ENCODE measurements at regions not wholly inside any gene's neighbourhood (a gene's known extent, or its start where the extent isn't known, plus 50 kb on each side); places are given as distances from the start of the nearest gene placed in this dataset.

- Histone ChIP-seq H3K9me3 (replicated peaks) (no peaks in the 10 kb centered on the region), H3K27ac (no peak overlapping the region), H3K36me3 (no peaks in the 10 kb centered on the region), H3K4me3 (no peak overlapping the region), H3K27me3 (replicated peaks) (no peaks in the 10 kb centered on the region), H3K4me1 (replicated peaks) (peaks cover 23% of the 10 kb centered on the region)
- no peak for DNase-seq (ENCODE audit: low read depth in 1 of 2, low spot score in 2 of 2)
Measured at GRCh38 chr3:194777729-194778128, 92.0 kb downstream of the FAM43A start.

- peak in 1 of 2 experiments; percentile 54 for DNase-seq (ENCODE audit: low read depth in 1 of 2, low spot score in 2 of 2)
- 0 out of 2 replicates have a peak overlapping the region, but pooled peaks have one; percentile 9 for H3K27ac ChIP-seq
- no peaks in the 10 kb centered on the region for H3K27me3 ChIP-seq (replicated peaks)
Measured at GRCh38 chr3:194779729-194780224, 94.1 kb downstream of the FAM43A start.

DNA sequence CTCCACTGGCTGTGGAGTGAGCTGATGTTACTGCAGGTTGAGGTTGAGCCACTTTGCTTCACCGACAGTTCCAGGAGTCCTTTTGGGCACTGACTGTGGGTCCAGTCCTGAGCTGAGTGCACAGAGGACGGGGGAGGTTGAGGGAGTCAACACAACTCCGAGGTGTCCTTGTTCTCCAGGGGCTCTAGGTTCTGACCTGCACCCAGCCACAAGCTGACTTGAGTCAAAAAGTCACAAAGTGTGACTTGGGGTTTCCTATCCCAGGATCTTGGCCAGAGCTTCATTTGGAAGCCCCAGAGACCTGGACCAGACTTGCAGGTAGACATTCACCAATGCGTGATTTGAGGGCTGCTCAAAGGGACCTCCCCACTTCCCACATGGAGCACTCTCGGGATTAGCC is 95.0 kb downstream of the FAM43A start:
- Histone ChIP-seq H3K36me3 (no peaks in the 10 kb centered on the region), H3K27me3 (replicated peaks) (no peaks in the 10 kb centered on the region), H3K27ac (no peak overlapping the region), H3K4me3 (no peak overlapping the region), H3K9me3 (replicated peaks) (no peaks in the 10 kb centered on the region), H3K4me1 (replicated peaks) (peaks cover 23% of the 10 kb centered on the region)
- no peak for DNase-seq (ENCODE audit: low read depth in 1 of 2, low spot score in 2 of 2)

More at GRCh38 chr3:194779729-194780224, 94.1 kb downstream of the FAM43A start:
- H3K36me3 ChIP-seq = no peaks in the 10 kb centered on the region
- peaks cover 23% of the 10 kb centered on the region for H3K4me1 ChIP-seq (replicated peaks)
- H3K9me3 ChIP-seq (replicated peaks) = no peaks in the 10 kb centered on the region
- H3K4me3 ChIP-seq = no peak overlapping the region

- Histone ChIP-seq H3K27me3 (replicated peaks) (no peaks in the 10 kb centered on the region), H3K4me1 (replicated peaks) (peaks cover 23% of the 10 kb centered on the region)
Measured at GRCh38 chr3:194781617-194782016, 95.9 kb downstream of the FAM43A start.

DNA sequence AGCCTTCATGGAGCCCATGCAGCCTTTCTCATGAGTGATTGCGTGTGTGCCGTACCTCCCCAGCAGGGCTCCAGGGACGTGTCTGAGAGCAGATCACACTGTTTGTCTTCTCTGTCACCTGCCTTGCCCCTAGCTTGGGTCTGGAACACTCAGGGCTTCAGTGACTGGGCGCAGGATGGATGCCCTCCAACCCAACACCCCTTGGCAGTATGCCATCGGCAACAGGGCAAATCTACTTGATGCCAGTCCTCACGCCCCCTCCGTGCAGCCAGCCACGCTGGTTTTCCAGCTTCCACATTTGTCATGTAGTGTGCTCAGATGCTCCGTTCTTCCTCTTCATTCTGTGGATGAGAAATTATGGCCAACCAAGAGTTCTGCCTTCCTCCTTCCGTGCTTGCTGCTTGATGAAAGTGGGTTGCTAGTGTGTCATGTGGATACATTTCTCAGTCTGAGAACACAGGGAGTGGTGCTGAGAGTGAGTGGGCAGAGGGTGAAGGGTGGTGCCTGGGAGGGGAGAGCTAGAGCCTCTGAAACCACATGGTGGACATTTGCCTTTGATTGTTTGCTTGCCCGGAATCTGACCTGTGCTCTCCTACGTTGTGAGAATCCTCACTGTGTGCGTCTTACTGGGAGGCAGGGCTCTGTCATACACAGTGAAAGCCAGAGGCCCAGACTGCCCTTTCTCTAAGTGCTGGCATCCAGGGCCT is 97.2 kb downstream of the FAM43A start:
- Histone ChIP-seq H3K4me3 (no peak overlapping the region), H3K27ac (no peak overlapping the region), H3K4me1 (replicated peaks) (peaks cover 23% of the 10 kb centered on the region), H3K27me3 (replicated peaks) (no peaks in the 10 kb centered on the region), H3K9me3 (replicated peaks) (no peaks in the 10 kb centered on the region), H3K36me3 (no peaks in the 10 kb centered on the region)
- DNase-seq (ENCODE audit: low read depth in 1 of 2, low spot score in 2 of 2) = peak; percentile 49 to 57

More at GRCh38 chr3:194781617-194782016, 95.9 kb downstream of the FAM43A start:
- Histone ChIP-seq H3K27ac (no peak overlapping the region), H3K36me3 (no peaks in the 10 kb centered on the region), H3K4me3 (no peak overlapping the region), H3K9me3 (replicated peaks) (no peaks in the 10 kb centered on the region)
- no peak for DNase-seq (ENCODE audit: low read depth in 1 of 2, low spot score in 2 of 2)

DNA sequence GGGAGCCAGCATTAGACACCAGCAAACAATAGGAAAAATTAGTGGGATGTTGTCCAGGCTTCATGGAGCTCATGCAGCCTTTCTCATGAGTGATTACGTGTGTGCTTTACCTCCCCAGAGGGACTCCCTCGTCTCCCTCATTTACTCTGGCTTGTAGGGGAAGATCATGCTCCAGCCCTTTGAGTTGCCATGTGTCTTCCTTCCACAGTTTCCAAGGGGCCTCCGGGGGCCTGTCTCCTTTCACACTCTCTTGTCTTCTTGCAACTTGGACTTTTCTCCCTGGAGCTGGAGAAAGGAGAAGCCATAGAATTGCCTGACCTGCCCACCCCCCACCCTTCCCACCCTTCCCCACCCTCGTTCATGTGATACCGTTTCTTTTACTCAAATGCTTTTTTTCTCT is 98.7 kb downstream of the FAM43A start:
- no peak overlapping the region for H3K4me3 ChIP-seq
- H3K27ac ChIP-seq = no peak overlapping the region
- no peaks in the 10 kb centered on the region for H3K27me3 ChIP-seq (replicated peaks)
- DNase-seq (ENCODE audit: low read depth in 1 of 2, low spot score in 2 of 2) = no peak
- H3K36me3 ChIP-seq = no peaks in the 10 kb centered on the region
- peaks cover 22% of the 10 kb centered on the region for H3K4me1 ChIP-seq (replicated peaks)
- H3K9me3 ChIP-seq (replicated peaks) = no peaks in the 10 kb centered on the region

DNA sequence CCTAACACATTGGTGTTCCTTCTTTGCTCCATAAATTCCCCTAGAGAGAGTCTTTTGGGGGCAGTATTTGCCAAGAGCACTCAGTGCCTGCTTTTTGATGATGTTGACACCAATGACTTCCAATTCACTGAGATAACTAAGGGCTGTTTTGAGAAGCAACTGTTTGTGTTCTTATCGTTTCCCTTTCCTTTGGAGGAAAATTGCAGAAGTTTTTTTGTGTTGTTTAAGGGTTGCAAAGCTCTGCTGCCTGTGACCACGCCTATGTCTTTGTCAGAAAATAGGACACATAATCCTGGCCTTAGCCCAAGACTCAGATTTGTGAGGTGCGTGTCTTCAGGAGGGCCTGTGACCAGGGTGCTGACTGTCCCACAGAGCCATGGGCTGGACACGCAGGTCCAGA is 99.6 kb downstream of the FAM43A start:
- Histone ChIP-seq H3K9me3 (replicated peaks) (no peaks in the 10 kb centered on the region), H3K27ac (no peak overlapping the region), H3K36me3 (no peaks in the 10 kb centered on the region), H3K27me3 (replicated peaks) (no peaks in the 10 kb centered on the region), H3K4me1 (replicated peaks) (peaks cover 13% of the 10 kb centered on the region), H3K4me3 (no peak overlapping the region)
- no peak for DNase-seq (ENCODE audit: low read depth in 1 of 2, low spot score in 2 of 2)

GRCh38 chr3:194787072-194787471 is 101.4 kb downstream of the FAM43A start:
- no peak overlapping the region for H3K27ac ChIP-seq
- H3K4me3 ChIP-seq = no peak overlapping the region
- H3K4me1 ChIP-seq (replicated peaks) = peaks cover 13% of the 10 kb centered on the region
- H3K27me3 ChIP-seq (replicated peaks) = no peaks in the 10 kb centered on the region
- H3K36me3 ChIP-seq = no peaks in the 10 kb centered on the region
- H3K9me3 ChIP-seq (replicated peaks) = no peaks in the 10 kb centered on the region
- no peak for DNase-seq (ENCODE audit: low read depth in 1 of 2, low spot score in 2 of 2)

DNA sequence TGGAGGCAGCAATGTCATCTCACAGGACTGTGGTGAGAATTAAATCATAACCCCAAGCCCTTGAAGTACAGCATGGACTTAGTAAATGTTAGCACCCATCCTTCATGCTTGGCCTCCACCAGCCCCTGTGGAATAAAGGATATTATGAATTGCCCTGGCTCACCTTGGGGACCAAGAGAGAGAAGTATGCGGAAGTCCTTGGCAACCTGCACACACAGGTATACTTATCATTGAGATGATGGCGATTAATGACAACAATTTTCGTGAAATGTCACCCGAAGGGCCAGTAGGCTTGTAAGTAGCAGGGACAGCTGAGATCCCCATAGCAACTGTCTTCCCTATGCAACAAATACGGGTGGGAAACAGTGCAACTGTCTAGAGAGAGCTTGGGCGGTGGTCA is 102.0 kb downstream of the FAM43A start:
- no peaks in the 10 kb centered on the region for H3K9me3 ChIP-seq (replicated peaks)
- no peaks in the 10 kb centered on the region for H3K27me3 ChIP-seq (replicated peaks)
- no peaks in the 10 kb centered on the region for H3K36me3 ChIP-seq
- H3K4me3 ChIP-seq = no peak overlapping the region
- no peak overlapping the region for H3K27ac ChIP-seq
- DNase-seq (ENCODE audit: low read depth in 1 of 2, low spot score in 2 of 2) = no peak
- H3K4me1 ChIP-seq (replicated peaks) = peaks cover 10% of the 10 kb centered on the region

- no peak for DNase-seq (ENCODE audit: low read depth in 1 of 2, low spot score in 2 of 2)
Measured at GRCh38 chr3:194792368-194792767, 106.7 kb downstream of the FAM43A start.

GRCh38 chr3:194797555-194798250 is 112.0 kb downstream of the FAM43A start:
- 0 out of 2 replicates have a peak, but pooled peaks cover 3% of the 10 kb centered on the region for H3K9me3 ChIP-seq (replicated peaks)
- no peaks in the 10 kb centered on the region for H3K36me3 ChIP-seq
- no peaks in the 10 kb centered on the region for H3K27me3 ChIP-seq (replicated peaks)
- no peak overlapping the region for H3K4me3 ChIP-seq
- DNase-seq (ENCODE audit: low read depth in 1 of 2, low spot score in 2 of 2) = no peak
- no peak overlapping the region for H3K27ac ChIP-seq
- H3K4me1 ChIP-seq (replicated peaks) = no peaks in the 10 kb centered on the region

More at GRCh38 chr3:194792368-194792767, 106.7 kb downstream of the FAM43A start:
- Histone ChIP-seq H3K36me3 (no peaks in the 10 kb centered on the region), H3K27ac (no peak overlapping the region), H3K4me1 (replicated peaks) (no peaks in the 10 kb centered on the region), H3K4me3 (no peak overlapping the region), H3K27me3 (replicated peaks) (no peaks in the 10 kb centered on the region), H3K9me3 (replicated peaks) (0 out of 2 replicates have a peak, but pooled peaks cover 3% of the 10 kb centered on the region)

- 0 out of 2 replicates have a peak, but pooled peaks cover 3% of the 10 kb centered on the region for H3K9me3 ChIP-seq (replicated peaks)
- DNase-seq (ENCODE audit: low read depth in 1 of 2, low spot score in 2 of 2) = no peak
- H3K4me1 ChIP-seq (replicated peaks) = no peaks in the 10 kb centered on the region
Measured at GRCh38 chr3:194798486-194798885, 112.8 kb downstream of the FAM43A start.

GRCh38 chr3:194800002-194800401 is 114.3 kb downstream of the FAM43A start:
- H3K27ac ChIP-seq = no peak overlapping the region
- H3K4me1 ChIP-seq (replicated peaks) = no peaks in the 10 kb centered on the region
- no peak for DNase-seq (ENCODE audit: low read depth in 1 of 2, low spot score in 2 of 2)
- H3K27me3 ChIP-seq (replicated peaks) = no peaks in the 10 kb centered on the region
- H3K36me3 ChIP-seq = no peaks in the 10 kb centered on the region
- H3K9me3 ChIP-seq (replicated peaks) = 0 out of 2 replicates have a peak, but pooled peaks cover 3% of the 10 kb centered on the region
- no peak overlapping the region for H3K4me3 ChIP-seq

More at GRCh38 chr3:194798486-194798885, 112.8 kb downstream of the FAM43A start:
- no peaks in the 10 kb centered on the region for H3K36me3 ChIP-seq
- no peaks in the 10 kb centered on the region for H3K27me3 ChIP-seq (replicated peaks)
- no peak overlapping the region for H3K27ac ChIP-seq
- no peak overlapping the region for H3K4me3 ChIP-seq

Data from SJSA1 (cell line).